ENCODE measurements at regions not wholly inside any gene's neighbourhood (a gene's known extent, or its start where the extent isn't known, plus 50 kb on each side); places are given as distances from the start of the nearest gene placed in this dataset.

DNA sequence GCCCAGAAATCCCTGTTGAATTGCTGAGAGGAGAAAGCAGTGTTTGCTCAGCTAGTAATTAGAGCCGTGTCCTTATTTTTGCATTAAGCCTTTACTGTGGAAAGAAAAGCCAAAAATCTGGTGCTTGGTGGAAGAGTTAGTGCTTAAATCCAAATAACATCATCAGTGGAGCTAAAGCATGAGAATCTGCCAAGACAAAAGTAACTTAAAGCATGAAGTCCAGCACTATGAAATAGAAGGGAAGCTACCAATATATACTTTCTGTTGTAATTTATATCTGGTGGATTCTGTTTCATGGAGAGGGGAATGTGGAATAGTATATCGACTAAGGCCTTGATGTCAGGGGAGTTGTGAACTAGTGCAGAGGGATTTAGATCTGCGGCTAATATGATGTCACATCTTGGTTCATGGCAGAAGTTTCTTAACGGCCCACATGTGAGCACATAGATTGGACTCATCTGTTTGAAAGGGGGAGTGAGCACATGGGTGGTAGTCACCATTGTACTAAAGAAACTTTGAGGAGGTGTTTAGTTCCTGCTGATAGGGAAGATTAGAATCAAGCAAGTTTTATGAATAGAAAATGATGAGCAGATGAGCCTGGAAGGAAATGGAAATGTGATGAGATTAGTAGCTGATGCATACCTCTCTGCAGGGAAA is 224.4 kb upstream of the MTNR1B start:
- no peak for TF ChIP-seq EZH2 (IDR thresholded peaks at IDR 0.05; ENCODE audit: insufficient read depth, poor library complexity, severe bottlenecking)
- TF ChIP-seq EZH2phosphoT487 (IDR thresholded peaks at IDR 0.05; ENCODE audit: insufficient read depth, low read depth) = no peak

All from GM23248 (cell line).